ENCODE measurements at regions not wholly inside any gene's neighbourhood (a gene's known extent, or its start where the extent isn't known, plus 50 kb on each side); places are given as distances from the start of the nearest gene placed in this dataset.

- Histone ChIP-seq H3K4me3 (no peak overlapping the region), H3K27ac (no peak overlapping the region), H3K27me3 (no peaks in the 10 kb centered on the region), H3K36me3 (no peaks in the 10 kb centered on the region), H3K4me1 (no peaks in the 10 kb centered on the region), H3K9me3 (peaks cover 4% of the 10 kb centered on the region)
- DNase-seq (no peak), ATAC-seq (no peak)
- intact Hi-C loops (cut with DNase I) = no loop called here
- no peak for TF ChIP-seq CTCF (IDR thresholded peaks at IDR 0.05)
Measured at GRCh38 chr1:219266524-219266923, 92.8 kb downstream of the LYPLAL1 start.

DNA sequence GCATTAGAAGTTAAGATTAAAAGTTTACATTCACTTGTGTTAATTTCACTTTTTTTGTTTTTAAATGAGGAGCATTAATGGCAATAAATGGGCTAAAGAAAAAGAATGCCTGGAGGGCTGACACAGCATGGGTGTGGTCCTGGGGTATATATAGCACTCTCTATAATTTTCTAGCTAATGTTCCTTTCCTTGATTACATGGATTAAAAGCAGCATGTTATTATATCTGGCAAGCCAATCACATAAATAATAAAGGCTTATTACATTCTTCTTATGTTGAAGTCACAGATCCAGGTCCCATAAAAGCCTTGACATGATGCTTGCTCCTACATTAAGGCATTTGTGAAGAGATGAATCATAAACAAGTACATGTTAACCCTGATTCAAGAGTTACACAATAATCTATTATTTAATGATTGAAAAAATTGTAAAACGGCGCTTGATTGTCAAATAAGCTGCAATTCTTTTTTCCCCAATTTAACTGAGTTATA lies 91.4 kb downstream of the LYPLAL1 start:
- DNase-seq = no peak
- Histone ChIP-seq H3K4me1 (no peaks in the 10 kb centered on the region), H3K9me3 (peaks cover 10% of the 10 kb centered on the region), H3K27me3 (no peaks in the 10 kb centered on the region), H3K27ac (no peak overlapping the region), H3K36me3 (no peaks in the 10 kb centered on the region), H3K4me3 (no peak overlapping the region)
- TF ChIP-seq CTCF (IDR thresholded peaks at IDR 0.05) = no peak
- intact Hi-C loops (cut with DNase I) = no loop called here
- no peak for ATAC-seq

- Histone ChIP-seq H3K4me3 (no peak overlapping the region), H3K9me3 (peaks cover 10% of the 10 kb centered on the region), H3K27me3 (no peaks in the 10 kb centered on the region), H3K4me1 (no peaks in the 10 kb centered on the region), H3K27ac (no peak overlapping the region), H3K36me3 (no peaks in the 10 kb centered on the region)
- DNase-seq (no peak), ATAC-seq (no peak)
- TF ChIP-seq CTCF (IDR thresholded peaks at IDR 0.05) = no peak
- intact Hi-C loops (cut with DNase I) = no loop called here
Measured at GRCh38 chr1:219264561-219264960, 90.9 kb downstream of the LYPLAL1 start.

Data from upper lobe of right lung (tissue), 1 donor.